Femur (tissue), 1 donor: ENCODE measurements at regions not wholly inside any gene's neighbourhood (a gene's known extent, or its start where the extent isn't known, plus 50 kb on each side); places are given as distances from the start of the nearest gene placed in this dataset.
"Not testable (repeated sequence)": the region's sequence is repeated elsewhere in the genome, so short reads cannot be mapped to it uniquely, and the experiment has no call there.

Experiments used
- DNase-seq: peaks from one replicate; pipeline ENCODE4 v3.0.0-alpha.2; 2017

- DNase-seq = no peak
These were observed 603.7 kb upstream of the CAMK1G start for GRCh38 chr1:208979776-208980175.

GRCh38 chr1:208980605-208981004, 602.9 kb upstream of the CAMK1G start:
- DNase-seq = no peak

GRCh38 chr1:208985231-208985630, 598.3 kb upstream of the CAMK1G start:
- DNase-seq = no peak

- DNase-seq = no peak
These were observed 594.7 kb upstream of the CAMK1G start for GRCh38 chr1:208988811-208989222.

GRCh38 chr1:208990456-208990855, 593.1 kb upstream of the CAMK1G start:
- DNase-seq = no peak

GRCh38 chr1:208997053-208997452, 586.5 kb upstream of the CAMK1G start:
- not testable (repeated sequence) for DNase-seq

- DNase-seq = no peak
These were observed 585.7 kb upstream of the CAMK1G start for GRCh38 chr1:208997726-208998312.

- DNase-seq = no peak
These were observed 574.9 kb upstream of the CAMK1G start for GRCh38 chr1:209008586-209008985.

- no peak for DNase-seq
These were observed 572.9 kb upstream of the CAMK1G start for GRCh38 chr1:209010475-209011230.

GRCh38 chr1:209012443-209013196, 570.9 kb upstream of the CAMK1G start:
- no peak for DNase-seq

GRCh38 chr1:209015092-209015491, 568.4 kb upstream of the CAMK1G start:
- DNase-seq = no peak

- no peak for DNase-seq
These were observed 561.9 kb upstream of the CAMK1G start for GRCh38 chr1:209021622-209022021.

- DNase-seq = no peak
These were observed 559.7 kb upstream of the CAMK1G start for GRCh38 chr1:209023790-209024189.

GRCh38 chr1:209029737-209030136, 553.8 kb upstream of the CAMK1G start:
- no peak for DNase-seq

GRCh38 chr1:209030454-209031167, 552.9 kb upstream of the CAMK1G start:
- no peak for DNase-seq

GRCh38 chr1:209037064-209037463, 546.5 kb upstream of the CAMK1G start:
- no peak for DNase-seq

GRCh38 chr1:209038316-209038715, 545.2 kb upstream of the CAMK1G start:
- no peak for DNase-seq

- no peak for DNase-seq
These were observed 544.8 kb upstream of the CAMK1G start for GRCh38 chr1:209038735-209039134.

- DNase-seq = no peak
These were observed 543.2 kb upstream of the CAMK1G start for GRCh38 chr1:209040351-209040750.

GRCh38 chr1:209041927-209042326, 541.6 kb upstream of the CAMK1G start:
- DNase-seq = no peak

GRCh38 chr1:209042413-209042812, 541.1 kb upstream of the CAMK1G start:
- no peak for DNase-seq

GRCh38 chr1:209045331-209046057, 538.0 kb upstream of the CAMK1G start:
- DNase-seq = no peak

- DNase-seq = no peak
These were observed 537.5 kb upstream of the CAMK1G start for GRCh38 chr1:209046058-209046417.
